Bronchial epithelial cell (primary cell): ENCODE measurements at regions not wholly inside any gene's neighbourhood (a gene's known extent, or its start where the extent isn't known, plus 50 kb on each side); places are given as distances from the start of the nearest gene placed in this dataset.

Experiments used
- DNase-seq: peaks from one replicate; pipeline ENCODE4 v3.0.0-alpha.2; 2010; ENCODE audit warnings: low read depth
- FAIRE-seq: peaks from 2 replicates; lab custom pipeline; 2011; peaks lifted over from hg19 to GRCh38; lab: Jason Lieb, UNC
- H3K27me3 ChIP-seq: 2 replicates; pipeline ENCODE4 v1.5.1; 2011; ENCODE audit warnings: low read length; ENCODE audit not compliant: control insufficient read depth, insufficient read depth
- H3K36me3 ChIP-seq: 2 replicates; pipeline ENCODE4 v1.5.1; 2011; ENCODE audit warnings: low read length; ENCODE audit not compliant: control insufficient read depth, insufficient read depth
- H3K4me3 ChIP-seq: 2 replicates; pipeline ENCODE4 v1.5.1; 2011; ENCODE audit warnings: mild to moderate bottlenecking, low read depth, low read length, control low read depth
- TF ChIP-seq, protein P1 (sequence below): IDR thresholded peaks from 2 replicates; pipeline ENCODE4 v1.5.1; 2011; ENCODE audit warnings: mild to moderate bottlenecking, moderate library complexity, low read length, control low read depth, inconsistent platforms; ENCODE audit not compliant: insufficient read depth, severe bottlenecking

DNA sequence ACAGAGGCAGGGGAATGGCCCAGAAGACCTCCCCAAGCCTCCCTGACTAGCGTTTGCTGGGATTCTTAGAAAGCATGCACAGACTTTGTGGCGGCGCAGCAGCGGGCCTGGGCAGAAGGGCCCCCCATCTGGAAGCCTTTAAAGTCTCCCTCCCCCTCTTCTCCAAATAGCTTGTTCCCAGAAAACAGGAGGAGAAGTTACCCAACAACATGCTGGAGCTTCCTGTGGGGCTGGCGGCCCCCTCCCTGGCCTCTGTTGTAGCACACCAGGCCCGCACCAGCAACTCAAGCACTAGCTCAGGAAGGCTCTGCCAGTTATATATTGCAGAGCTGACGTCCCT is 334.8 kb downstream of the DYSF start:
- Histone ChIP-seq H3K27me3 (no peaks in the 10 kb centered on the region), H3K4me3 (no peak overlapping the region), H3K36me3 (no peaks in the 10 kb centered on the region)
- FAIRE-seq (no peak), DNase-seq (no peak)
- TF ChIP-seq, protein P1, sequence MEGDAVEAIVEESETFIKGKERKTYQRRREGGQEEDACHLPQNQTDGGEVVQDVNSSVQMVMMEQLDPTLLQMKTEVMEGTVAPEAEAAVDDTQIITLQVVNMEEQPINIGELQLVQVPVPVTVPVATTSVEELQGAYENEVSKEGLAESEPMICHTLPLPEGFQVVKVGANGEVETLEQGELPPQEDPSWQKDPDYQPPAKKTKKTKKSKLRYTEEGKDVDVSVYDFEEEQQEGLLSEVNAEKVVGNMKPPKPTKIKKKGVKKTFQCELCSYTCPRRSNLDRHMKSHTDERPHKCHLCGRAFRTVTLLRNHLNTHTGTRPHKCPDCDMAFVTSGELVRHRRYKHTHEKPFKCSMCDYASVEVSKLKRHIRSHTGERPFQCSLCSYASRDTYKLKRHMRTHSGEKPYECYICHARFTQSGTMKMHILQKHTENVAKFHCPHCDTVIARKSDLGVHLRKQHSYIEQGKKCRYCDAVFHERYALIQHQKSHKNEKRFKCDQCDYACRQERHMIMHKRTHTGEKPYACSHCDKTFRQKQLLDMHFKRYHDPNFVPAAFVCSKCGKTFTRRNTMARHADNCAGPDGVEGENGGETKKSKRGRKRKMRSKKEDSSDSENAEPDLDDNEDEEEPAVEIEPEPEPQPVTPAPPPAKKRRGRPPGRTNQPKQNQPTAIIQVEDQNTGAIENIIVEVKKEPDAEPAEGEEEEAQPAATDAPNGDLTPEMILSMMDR, result no peak

GRCh38 chr2:71787476-71788185 is 334.3 kb downstream of the DYSF start:
- Histone ChIP-seq H3K4me3 (no peak overlapping the region), H3K27me3 (no peaks in the 10 kb centered on the region), H3K36me3 (no peaks in the 10 kb centered on the region)
- DNase-seq (no peak), FAIRE-seq (no peak)
- TF ChIP-seq, protein P1, result no peak

DNA sequence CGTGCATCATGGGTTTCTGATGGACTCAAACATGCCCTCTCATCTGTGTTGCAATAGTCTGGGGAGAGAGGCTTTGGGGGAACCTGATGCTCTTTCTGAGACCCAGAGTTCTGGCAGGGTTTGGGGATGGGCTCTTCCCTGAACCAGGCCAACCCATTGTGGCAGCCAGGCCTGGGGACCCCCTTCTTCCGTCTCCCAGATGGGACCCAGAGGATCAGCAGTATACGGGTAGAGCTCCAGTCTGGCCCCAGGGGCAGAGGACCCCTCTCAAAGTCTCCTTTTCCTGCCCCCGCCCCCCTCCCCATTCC is 333.7 kb downstream of the DYSF start:
- Histone ChIP-seq H3K4me3 (no peak overlapping the region), H3K27me3 (no peaks in the 10 kb centered on the region), H3K36me3 (no peaks in the 10 kb centered on the region)
- DNase-seq, result no peak
- TF ChIP-seq, protein P1, result no peak
- FAIRE-seq, result no peak

DNA sequence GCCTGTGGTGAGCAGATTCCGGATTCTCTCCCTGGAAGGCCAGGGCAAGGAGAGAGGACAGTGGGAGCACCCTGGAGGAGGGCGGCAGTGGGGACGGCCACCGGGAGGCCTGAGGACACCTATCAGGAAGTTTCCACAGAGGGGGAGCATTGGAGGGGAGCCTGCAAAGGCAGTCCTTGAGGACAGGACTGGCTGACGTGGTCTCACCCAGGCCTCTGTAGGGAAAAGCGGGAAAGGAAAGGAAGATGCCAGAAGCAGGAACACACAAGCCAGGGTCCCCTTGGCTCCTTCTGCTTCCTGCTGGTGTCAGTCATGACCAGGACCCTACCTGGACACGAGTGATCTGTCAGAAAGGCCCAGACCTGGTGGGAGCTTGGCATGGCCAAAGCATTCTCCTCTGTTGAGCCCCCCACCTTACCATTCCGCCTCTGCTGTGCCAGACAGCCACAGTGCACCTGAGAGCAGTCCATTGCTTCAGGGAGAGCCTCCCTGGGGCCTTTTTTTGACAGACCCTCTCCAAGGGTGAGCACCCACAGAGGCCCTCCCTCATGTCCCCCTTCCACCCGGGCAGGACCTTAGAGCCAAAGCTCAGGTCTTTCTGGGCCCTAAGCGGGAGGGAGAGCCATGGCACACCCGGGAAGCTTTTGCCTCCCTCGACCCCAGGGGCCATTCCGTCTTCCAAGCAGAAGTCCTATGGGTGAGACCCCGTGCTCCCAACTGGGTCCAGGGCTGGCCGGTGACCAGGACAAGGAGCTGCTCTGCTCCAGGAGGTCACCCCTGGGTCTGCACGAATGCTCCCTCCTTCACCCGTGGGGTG is 333.1 kb downstream of the DYSF start:
- H3K4me3 ChIP-seq, result no peak overlapping the region
- no peaks in the 10 kb centered on the region for H3K36me3 ChIP-seq
- no peaks in the 10 kb centered on the region for H3K27me3 ChIP-seq
- TF ChIP-seq, protein P1, result no peak
- FAIRE-seq (no peak), DNase-seq (no peak)

DNA sequence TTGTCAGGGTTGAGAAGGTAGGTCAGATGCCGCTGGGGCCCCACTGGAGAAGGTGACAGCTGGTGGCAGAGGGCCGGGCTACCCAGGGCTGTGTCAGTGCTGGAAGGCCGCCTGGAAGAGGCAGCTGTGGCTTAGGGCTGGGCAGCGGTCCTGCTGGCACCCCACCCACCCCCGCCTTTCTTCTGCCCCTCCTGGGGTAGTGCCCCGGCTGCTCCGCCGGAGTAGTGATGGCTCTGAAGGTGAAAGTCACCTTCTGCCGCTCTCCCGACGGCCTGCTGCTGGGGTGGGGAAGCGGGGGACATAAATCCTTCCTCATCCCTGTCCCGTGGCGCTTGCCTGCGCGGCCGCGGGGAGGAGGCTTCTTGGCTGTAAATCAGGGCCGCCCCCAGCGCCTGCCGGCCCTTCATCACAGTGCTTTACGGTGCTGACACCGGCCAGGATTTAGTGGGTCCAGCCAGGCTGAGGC is 332.2 kb downstream of the DYSF start:
- Histone ChIP-seq H3K36me3 (no peaks in the 10 kb centered on the region), H3K4me3 (no peak overlapping the region), H3K27me3 (peaks cover under 1% of the 10 kb centered on the region)
- FAIRE-seq (no peak), DNase-seq (no peak)
- TF ChIP-seq, protein P1, result no peak
